ENCODE measurements at regions not wholly inside any gene's neighbourhood (a gene's known extent, or its start where the extent isn't known, plus 50 kb on each side); places are given as distances from the start of the nearest gene placed in this dataset.

DNA sequence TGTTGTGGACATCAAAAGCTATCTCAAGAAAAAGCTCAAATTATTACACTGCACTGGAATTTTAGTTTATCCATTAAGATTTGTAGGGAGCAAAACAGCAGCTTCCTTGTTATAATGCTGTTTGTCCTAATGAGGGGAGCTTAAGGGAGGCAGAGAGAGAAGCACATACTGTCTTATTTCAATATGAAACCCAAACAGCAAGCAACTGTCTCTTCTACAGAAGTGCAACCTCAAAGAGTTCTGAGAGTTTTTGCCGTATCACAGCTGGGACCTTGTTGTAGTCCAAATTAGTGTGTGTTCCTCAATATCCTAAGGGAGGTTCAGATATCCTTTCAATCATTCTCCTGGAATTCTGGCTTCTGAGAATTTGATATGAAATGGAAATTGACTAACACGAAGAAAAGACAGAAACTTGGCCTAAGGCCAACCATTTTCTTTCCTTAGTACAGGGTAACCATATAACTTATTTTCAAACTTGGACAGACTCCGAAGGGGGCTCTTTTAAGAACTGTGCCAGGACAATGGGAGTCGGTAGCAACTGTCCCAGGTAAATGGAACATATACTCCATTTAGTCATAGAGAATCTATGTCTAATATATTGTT lies 149.3 kb upstream of the CCN2 start:
- DNase-seq: no peak

DNA sequence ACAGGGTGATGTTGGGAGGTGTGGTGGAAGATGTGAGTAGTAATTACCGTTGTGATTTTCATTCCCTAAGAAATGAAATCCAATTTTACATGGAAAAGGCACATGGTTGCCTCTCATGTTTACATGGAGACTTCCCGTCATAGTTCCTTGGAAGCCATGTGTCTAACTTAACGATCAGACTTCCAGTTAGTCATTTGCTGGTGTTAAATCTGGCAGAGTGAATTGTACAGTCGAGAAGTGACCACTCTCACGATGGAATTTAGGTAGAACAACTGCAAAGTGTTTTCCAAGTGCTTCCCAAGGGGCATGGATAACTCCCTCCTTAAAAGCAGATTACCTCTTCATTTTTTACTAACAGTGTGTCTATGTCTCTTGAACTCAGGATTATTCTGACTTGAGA lies 145.8 kb upstream of the CCN2 start:
- DNase-seq: no peak

DNA sequence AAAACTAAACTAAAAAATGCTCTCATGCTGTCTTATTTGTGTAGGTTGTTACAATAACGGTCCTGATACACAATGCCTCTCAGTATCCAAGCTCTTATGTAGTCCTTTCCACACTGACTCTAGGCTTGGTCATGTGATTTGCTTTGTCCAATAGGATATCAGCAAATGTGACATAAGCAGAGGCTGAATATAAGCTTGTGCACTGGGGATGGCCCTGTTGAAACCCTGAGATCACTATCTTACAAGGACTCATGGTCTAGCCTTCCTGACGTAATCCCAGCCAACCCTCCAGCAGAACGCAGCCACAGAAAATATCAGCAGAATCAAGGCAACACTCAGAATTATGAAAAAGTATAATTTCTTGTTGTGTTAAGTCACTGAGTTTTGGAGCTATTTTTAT lies 145.1 kb upstream of the CCN2 start:
- no peak for DNase-seq

DNA sequence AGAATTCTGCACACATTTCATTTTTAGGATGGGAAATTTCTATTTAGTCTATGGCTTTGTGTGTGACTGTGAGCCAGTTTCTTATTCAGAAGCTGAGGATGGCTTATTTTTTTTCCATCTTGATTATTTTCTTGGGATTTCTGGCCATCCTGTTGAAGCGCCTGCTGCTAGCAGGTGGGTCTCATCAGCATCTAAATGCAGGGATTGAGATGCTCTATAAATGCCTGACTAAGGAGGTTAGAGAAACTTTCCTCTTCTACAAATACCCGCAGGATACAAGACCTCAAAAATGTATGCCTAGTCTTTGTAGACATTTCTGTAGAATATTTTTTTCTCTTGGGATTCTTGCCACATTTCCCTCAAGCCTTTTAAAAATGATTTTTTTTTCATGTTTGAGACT lies 138.0 kb upstream of the CCN2 start:
- DNase-seq: no peak

DNA sequence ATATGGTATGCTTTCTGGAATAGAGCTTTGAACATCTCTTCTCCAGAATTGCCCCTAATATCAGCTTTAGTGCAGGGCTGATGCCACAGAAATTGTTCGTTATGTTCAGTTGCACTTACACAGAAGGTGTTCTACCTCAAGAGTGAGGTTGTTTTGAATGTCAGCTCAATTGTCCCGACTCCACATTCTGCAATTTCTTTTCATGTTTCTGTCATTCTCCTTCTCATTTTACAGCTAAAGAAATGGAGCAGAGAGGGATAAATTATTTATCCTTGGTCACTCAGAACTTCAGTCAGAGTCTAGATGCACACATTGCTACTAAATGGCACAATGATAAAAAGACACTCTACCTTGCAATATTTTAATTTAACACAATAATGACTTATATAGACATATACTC lies 137.0 kb upstream of the CCN2 start:
- no peak for DNase-seq

DNA sequence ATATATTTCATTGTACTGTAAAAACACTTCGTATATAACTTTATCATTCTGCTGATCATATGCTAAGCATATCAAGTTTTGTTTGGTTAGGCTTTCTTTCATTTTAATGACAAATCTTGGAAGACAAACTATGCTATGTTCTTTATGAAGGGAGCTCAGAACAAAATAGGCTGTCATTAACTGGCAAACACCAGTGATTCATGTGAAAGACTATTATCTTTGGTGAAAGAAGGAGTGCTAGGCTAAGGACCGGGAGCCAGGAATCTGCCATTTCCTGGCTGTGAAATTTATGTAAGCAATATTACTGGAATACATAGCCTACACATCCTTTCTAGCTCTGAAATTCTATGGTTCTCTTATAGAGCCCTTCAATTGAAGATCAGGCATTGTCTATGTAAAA lies 136.2 kb upstream of the CCN2 start:
- DNase-seq: no peak

DNA sequence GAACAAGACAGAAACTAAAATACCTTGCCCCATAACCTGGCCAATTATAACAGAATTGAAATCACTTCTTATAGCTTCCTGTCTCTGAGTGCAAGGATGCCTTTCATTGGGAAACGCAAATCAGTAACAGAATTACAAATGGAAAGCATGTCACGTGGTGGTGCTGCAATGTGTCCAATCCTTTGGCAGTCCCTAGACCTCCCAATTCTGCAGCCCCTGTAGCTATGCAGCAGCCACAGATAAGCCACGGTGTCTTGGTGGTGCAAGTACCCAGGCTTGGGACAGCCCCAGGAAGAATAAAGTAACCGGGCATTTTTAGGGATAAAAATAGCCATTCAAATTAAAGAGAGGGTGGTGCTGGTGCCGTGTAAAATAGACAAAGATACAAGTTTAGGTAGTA lies 134.6 kb upstream of the CCN2 start:
- DNase-seq: no peak

DNA sequence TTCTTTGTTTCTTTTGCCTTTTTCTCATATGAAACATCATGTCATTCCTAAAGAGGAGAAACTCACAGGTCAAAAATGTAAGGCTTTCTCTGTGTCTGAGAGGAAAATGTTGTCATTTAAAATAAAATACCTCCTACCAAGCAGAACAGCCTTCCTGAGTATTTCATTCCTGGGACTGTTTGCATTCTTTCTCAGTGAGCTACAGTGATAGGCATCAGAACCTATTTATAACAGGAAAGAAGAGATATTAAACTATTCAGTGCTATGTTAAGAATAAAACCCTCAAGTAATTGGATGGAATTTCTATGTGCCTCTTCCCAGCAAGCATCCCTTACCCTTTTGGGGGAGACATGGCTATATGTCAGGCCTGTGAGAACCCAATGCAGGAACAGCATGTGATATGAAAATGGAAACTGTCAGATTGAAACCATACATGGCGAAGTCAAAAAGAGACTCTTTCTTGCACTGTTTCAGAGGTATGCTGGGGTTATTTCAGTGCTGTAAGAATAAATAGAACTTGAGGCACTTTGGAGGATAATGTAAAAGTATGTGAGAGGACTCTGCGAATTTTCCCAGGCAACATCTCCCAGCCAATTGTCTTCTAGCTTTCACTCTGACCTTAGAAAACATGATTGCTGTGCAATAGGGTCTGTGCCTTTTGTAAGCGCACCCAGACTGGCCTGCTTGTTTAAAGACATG lies 133.8 kb upstream of the CCN2 start:
- no peak for DNase-seq

DNA sequence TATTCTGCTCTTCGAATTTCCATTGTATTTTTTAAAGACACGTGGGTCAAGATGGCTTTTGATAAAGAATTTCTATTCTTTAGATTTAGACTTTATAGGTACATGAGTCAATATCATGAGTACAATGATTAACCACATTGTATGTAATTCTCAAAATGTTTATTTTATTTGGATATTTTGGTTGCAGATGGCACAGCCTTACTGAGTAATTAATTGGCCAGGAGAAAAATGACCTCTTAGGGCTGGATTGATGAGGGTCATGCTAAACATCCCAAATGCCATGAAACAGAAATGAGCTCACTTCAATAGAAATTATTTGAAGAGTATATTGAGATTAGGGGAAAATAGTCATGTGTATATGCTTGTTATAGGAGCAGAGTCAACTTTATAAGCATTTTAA lies 131.2 kb upstream of the CCN2 start:
- no peak for DNase-seq

DNA sequence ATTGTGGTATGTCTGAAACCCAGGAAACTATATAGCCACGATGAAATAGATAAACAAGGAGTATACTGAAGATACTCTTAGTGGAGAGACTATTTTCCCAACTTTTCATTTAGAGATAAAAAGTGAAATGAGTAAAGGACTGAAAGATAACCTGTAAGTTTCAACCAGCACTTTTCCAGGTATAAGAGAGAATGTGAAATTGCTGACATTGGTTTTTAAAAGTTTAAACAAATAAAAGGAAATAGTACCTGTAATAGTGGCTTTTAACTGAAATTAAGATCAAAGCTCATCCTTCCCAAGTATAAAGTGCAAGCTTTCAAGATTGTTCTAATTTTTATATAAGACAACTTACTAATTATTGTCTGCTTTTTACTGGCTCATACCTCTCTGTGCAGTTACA lies 130.2 kb upstream of the CCN2 start:
- no peak for DNase-seq

DNA sequence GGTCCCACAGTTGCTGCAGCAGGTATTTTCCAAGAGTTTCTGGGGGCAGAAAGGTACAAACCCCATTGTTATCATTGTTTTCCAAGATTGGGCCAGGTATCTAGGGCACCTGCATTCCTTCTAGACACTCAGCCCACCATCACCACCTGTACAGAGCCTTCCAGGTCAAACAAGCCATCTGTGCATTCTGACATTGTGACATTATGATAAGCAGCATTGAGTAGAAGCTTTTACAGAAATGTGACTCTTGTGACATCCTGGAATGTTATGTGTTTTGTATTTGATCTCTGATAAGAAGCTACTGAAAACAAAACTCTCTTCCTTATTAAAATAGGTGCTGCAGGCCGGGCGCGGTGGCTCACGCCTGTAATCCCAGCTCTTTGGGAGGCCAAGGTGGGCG lies 128.1 kb upstream of the CCN2 start:
- DNase-seq: no peak

DNA sequence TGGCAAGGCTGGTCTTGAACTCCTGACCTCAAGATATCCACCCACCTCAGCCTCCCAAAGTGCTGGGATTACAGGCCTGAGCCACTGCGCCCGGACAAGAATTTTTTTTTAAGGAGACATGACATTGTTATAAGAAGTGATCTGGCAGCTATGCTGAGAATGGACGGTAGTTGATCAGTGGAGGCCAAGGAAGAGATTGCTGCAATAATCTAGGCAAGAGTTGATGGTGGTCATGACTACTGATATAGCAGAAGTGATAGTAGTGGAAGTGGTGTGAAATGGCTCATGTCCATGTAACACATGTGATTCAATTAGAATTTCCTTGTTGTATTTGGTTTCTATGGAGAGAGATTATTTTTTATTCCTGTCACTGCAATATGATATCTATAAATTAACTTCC lies 125.3 kb upstream of the CCN2 start:
- no peak for DNase-seq

DNA sequence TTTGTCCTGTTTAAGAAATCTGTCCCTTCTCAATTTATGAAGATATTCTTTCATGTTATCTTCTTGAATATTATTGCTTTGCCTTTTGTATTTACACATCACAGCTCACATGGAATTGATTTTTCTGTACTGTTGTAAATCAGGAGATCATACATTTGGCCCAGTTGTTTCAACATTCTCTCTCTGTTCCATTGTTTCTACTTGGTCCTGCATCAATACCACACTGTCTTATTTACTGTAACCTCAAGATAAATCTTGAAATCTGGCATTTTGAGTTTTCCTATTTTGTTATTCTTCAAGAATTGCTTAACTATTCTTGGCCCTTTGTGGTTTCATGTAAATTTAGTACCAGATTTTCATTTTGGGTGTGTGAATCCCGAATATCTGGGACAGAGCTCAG lies 121.7 kb upstream of the CCN2 start:
- DNase-seq: no peak

DNA sequence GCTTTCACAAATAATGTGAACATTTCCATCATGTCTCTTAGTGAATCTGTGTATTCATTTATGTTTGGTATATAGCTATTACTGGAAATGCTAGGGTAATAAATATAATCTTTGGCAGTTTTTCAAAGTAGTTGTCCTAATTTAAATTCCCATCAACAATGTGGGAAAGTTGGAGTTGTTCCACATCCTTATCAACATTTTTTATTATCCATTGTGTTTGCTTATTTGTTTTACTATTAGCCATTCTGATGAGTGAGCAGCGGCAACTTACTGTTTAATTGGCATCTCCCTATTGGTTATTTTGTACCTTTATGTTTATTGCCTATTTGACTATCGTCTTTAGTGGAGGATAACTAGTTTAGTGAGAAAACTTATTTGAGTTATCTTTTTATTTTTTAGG lies 121.1 kb upstream of the CCN2 start:
- no peak for DNase-seq

DNA sequence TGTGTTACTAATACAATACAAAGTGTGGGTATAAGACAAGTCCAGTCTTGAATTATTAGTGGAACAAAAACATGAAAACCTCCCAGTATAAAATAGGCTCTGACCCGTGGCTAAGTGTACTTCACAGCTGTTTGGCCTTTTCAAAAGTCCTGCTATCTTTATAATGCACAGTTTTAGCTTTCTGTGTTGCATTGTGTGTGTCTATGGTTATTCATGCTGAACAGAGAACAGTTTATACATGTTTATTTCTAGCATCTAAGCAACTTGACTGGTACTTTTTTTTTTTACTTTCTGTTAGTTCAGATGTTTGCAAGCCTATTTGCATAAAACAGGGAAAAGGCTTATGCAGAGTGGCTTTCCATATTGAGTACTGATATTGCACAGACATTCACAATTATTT lies 119.2 kb upstream of the CCN2 start:
- DNase-seq: no peak

DNA sequence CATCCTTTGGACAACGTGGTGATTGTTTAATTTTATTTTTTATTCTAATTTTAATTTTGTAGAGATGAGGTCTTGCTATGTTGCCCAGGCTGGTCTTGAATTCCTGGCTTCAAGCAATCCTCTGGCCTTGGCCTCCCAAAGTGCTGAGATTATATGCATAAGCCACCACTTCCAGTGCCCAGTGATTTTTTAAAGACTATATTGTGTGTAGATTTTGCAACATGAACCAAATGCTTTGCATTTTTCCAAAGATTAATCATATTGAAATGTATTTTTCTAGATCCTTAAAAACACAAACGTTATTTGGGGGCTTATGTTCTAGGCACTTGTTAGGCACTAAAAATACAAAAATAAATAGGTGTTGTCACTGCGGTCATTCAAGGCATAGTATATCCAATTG lies 117.6 kb upstream of the CCN2 start:
- no peak for DNase-seq

DNA sequence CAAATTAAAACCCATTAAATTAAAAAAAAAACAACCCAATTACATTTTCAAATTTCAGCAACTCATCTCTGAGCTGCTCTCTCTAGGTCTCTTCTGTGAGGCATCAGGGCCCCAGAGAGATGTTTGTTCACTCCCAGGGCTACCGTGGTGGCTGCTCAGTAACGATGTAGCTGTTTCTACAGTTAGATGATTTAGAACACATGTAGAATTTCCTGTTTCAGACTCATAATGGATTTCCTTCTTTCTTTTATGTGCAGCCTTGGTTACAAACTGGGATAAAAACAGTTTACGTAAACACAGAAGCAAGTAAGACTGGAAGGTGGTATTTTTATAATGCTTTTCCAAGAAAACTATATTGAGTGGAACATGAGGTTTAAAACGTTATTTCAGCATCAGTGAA lies 116.1 kb upstream of the CCN2 start:
- DNase-seq: no peak

DNA sequence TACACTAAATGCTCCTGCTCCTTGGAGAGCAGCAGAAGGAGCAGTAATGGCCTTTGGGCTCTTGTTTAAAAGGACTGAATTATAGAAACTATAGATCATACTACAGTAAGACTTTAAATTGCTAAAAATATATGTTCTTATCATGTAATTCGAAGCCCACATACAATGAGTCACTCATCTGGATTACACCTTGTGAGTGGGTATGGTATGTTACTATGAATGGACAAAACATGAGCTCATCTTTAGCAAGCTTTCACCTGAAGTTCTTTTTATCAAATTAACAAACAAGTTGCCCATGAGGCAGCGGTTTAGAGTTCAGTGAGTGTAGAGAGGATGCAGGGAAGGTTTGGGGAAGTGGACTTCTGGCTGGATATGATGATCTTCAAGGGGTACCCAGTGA lies 114.4 kb upstream of the CCN2 start:
- DNase-seq: no peak

DNA sequence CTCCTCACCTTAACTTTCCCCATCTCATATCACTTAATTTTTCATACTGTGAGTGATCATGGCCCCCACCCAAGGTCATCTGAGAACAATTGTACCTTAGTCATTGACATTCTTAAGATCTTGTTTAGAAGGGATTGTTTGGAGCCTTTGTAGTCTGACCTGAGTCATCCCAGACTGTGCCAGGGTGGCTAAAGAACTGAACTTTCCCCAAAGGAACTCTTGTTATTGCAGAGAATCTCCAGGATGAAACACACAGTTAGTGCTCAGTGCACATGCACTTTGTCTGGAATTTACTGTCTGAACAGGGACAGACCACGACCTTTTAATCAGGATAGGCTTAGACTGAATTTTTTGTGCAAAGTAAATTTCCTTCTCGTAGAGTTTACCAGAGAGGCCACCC lies 112.6 kb upstream of the CCN2 start:
- DNase-seq: no peak

DNA sequence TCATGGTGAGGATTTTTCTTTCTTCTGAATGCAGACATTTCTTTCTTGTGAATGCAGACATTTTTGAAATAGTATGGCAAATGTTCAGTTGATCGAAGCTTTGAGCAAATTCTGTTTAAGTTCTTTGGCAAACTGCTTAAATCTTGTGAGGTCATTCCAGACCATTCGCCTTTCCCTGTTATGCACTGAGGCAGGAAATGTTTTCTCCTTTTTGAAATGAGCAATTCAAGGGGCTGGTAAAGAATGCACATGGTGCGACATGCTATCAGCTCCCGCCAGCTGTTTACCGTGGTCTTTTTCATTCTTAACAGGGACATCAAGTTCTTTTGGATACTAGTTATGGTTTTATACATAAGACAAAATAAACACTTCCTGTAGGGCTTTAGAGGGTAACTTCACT lies 112.0 kb upstream of the CCN2 start:
- no peak for DNase-seq

DNA sequence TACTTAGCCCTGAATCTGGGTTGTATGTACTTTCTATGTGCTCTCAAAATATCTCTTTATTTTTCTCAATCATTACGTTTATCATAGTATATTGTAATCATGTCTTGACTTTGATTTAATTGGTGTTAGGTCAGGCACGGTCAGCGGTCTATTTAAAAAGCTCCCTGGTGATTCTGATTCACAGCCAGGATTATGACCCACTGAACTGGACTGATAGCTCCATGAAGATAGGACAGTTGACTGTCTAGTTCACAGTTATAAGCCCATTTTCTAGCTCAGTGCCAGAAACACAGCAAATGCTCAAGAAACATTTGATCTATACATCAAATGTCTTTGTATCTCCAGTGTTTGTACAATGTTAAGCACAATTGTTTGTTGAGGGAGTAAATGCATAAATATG lies 111.5 kb upstream of the CCN2 start:
- DNase-seq: no peak

DNA sequence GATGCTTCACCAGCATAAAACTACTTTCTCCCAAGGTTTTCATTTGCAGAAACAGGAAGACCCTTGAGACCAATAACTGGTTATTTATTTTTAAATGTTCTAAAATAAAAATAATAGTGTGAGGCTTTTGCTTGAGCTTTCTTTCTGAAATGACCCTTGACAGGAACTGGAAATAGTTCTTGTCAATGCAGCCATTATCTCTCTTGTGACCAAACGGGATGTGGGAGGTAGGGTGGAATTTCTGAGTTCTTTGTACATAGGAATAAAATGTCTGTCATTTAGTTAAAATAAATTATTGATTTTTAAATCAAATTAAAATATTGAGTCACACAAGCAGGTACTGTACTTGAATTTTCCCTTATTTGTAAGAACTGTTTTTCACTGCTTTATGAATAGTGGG lies 110.2 kb upstream of the CCN2 start:
- no peak for DNase-seq

DNA sequence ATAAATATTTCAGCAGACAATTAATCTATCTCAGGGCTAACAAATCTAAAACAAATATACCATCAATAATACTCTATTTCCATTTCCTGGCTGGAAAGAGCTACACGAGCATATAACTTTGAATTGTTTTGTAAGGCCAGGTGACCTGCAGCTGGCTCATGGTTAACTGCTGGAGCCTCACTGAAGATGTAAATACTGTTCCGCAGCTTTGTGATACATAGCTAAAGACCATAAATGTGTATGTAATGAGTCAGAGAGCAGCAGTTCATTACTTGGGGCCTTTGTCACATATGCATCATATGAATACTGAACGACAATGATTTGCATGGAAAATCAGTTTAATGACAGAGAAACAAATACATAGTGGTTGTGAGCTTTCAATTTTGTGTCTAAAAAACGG lies 109.4 kb upstream of the CCN2 start:
- no peak for DNase-seq

DNA sequence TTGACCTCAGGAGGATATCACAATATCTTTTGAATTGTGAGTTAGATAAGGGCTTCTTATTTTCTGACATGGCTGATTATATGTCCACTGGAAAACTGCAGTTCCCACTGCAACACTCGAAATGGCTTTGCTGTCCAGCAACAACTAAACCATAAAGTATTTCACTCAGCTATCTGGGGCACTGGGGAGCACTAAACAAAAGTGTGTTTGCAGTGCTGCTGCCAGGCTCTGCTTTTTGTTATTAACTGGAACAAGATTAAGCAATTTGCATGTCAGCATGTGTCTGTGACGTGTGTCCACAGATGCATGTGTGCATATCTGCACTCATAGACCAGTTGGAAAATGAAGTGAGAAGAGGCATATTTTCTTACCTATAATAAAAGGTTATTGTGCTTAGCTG lies 107.8 kb upstream of the CCN2 start:
- no peak for DNase-seq
